HUDEP-2 (cell line): ENCODE measurements at regions not wholly inside any gene's neighbourhood (a gene's known extent, or its start where the extent isn't known, plus 50 kb on each side); places are given as distances from the start of the nearest gene placed in this dataset.

Source experiments
- DNase-seq, 76 experiments: peaks; one replicate each; lab custom pipeline; 2025; ENCODE audit not compliant: unreplicated experiment in 76 of 76; lab: John Stamatoyannopoulos, UW

DNA sequence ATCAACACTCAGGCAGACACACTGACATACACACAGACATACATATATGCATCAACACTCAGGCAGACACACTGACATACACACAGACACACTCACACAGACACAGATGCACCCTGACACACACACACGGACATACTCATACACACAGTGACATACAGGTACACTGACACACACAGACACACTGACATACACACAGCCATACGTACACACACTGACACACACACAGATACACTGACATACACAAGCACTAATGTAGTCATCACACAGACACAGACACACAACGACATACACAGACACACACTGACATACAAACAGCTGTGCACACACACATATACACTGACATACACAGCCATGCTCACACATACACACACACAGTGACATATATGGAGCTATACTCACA lies 131.0 kb upstream of the CSF3R start:
- no peak for DNase-seq

GRCh38 chr1:36612881-36613280 lies 130.2 kb upstream of the CSF3R start:
- no peak for DNase-seq

GRCh38 chr1:36612121-36612520 lies 129.4 kb upstream of the CSF3R start:
- no peak for DNase-seq

GRCh38 chr1:36609241-36610027 lies 126.7 kb upstream of the CSF3R start:
- peak in 59 of 76 experiments; percentile 2 to 68 (median 25) for DNase-seq

DNA sequence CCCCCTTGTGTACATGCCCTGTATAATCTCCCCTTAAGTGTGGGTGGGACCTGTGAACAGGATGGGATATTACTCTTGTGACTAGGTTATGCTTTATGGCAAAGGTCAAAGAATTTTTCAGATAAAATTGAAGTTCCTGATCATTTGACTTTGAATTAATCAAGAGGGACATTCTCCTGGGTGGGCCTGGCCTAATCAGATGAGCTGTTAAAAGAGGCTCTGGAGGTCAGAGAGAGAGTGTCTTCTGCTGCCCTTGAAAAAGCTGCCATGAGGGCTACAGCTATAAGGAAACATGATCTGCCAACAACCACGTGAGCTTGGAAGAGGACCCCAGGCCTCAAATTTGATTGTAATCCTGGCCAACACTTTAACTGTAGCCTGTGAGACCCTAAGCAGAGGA lies 125.6 kb upstream of the CSF3R start:
- no peak for DNase-seq

GRCh38 chr1:36607263-36607651 lies 124.5 kb upstream of the CSF3R start:
- DNase-seq, result no peak

DNA sequence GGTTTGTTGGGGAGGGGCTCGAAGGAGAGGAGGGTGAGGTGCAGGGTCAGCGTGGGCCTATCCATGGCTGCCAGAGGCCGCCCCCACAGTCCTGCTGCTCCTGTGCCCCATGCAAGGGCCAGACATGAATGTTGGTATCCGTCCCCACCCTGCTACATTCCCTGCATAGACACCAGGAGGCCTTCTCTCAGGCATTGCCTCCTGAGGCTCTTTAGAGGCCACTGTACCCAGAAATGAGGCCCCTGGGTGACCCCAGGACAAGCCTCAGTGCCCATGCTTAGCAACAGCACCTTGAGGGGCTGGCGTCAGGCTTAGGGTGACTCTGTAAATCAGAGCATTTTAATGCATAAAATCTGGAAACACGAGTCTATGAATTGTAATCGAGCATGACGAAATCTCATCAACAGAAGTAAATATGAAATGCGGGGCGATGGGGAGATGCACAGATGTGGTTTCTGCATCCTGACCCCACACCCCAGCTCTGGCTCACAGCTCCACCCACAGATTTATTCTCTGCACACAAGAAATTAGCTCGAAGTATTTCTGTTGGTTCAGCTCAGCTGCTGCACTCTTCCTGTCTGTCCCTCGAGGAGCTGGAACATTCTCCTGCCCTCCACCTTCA lies 124.0 kb upstream of the CSF3R start:
- no peak for DNase-seq

GRCh38 chr1:36605942-36606640 lies 123.4 kb upstream of the CSF3R start:
- no peak for DNase-seq

- no peak for DNase-seq
Observed at GRCh38 chr1:36603461-36603860, 120.7 kb upstream of the CSF3R start.

GRCh38 chr1:36602184-36602583 lies 119.5 kb upstream of the CSF3R start:
- no peak for DNase-seq

- DNase-seq, result no peak
Observed at GRCh38 chr1:36599828-36600227, 117.1 kb upstream of the CSF3R start.

DNA sequence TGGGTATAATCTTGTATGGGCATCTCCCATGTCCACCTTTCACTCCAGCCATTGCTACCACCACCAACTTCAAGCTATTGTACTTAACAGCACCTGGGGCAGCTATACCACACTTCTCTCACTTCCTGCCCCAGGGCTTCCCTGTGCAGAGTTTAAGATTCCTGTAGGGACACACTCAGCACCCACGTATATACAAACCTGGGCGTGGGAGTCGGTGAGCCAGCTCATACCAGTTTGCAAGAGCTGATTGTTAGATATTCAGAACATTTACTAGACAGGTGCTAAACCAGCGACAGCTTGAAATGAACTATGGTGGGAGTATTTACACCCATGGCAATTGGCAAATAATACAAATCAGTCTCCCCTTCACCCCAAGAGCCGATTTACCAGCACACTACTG lies 114.8 kb upstream of the CSF3R start:
- DNase-seq, result no peak

- no peak for DNase-seq
Observed at GRCh38 chr1:36595921-36596320, 113.2 kb upstream of the CSF3R start.

GRCh38 chr1:36595349-36595748 lies 112.6 kb upstream of the CSF3R start:
- DNase-seq, result no peak

DNA sequence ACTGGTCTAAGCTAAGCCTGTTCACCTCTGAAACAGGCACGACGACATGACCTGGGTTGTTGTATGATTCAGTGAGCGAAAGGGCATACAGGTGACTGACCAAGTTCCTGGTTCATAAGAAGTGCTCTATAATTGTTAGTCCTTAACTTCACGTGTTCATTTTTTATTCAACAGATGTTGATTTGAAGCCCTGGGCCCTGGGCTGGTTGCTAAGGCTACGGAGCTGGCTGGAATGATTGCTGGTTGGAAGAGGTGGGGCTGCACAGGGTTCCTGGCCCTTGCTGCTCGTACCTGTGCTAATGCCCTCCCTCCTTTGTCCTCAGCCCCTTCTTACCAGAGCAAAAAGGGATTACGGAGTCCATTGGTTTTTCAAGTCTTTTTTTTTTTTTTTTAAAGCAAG lies 111.3 kb upstream of the CSF3R start:
- no peak for DNase-seq

DNA sequence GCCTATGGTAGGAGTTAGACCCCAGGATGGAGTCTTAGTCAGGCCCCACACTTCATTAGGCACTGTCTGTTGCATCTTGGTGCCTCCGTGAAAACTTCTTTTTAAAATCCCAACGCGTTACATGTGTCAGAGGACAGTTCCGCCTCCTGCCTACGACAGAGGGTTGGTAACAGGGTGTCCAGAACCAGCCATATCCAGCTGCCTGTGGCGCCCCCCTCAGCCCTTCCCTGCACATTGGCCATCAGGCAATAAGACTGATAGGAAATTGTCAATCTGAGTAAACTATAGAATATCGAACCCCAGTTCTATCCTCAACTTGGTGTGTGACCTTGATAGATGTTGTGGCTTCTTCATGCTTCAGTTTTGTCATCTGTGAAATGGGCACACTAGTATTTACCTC lies 108.6 kb upstream of the CSF3R start:
- DNase-seq, result no peak

- no peak for DNase-seq
Observed at GRCh38 chr1:36590771-36591170, 108.1 kb upstream of the CSF3R start.

- no peak for DNase-seq
Observed at GRCh38 chr1:36590264-36590663, 107.6 kb upstream of the CSF3R start.

DNA sequence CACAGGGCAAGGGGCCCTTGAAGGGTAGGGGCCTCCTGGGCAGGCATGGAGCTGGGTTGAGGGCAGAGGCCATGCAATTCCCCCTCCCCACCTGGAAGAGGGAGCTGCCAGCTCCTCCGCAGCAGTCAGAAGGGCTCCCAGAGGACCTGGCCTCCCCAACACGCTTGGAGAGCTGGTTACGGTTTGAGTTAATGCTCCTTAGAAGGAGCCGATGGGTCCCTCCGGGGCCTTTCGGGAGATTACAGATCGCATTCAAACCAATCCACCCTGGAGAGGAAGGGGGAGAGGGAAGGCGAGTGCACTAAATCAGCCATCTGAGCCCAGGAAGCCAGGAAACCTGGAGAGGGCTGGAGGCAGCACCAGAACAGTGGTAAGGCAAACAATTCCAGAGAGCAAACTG lies 106.3 kb upstream of the CSF3R start:
- DNase-seq, result no peak

GRCh38 chr1:36585569-36586548 lies 103.1 kb upstream of the CSF3R start:
- DNase-seq, result no peak
